T-cell (primary cell): ENCODE measurements at regions not wholly inside any gene's neighbourhood (a gene's known extent, or its start where the extent isn't known, plus 50 kb on each side); places are given as distances from the start of the nearest gene placed in this dataset.

ENCODE experiments used
- ATAC-seq, 4 experiments: fragments of 200-7000 bp in 3 of 4; fragments of 150-1000 bp in 1 of 4; cut with Tn5 transposase; replicated peaks in 1 of 4; 1 replicate in 3 of 4; 2 replicates in 1 of 4; pipeline ENCODE4 v1.10.0; 2021; ENCODE audit warnings: moderate library complexity in 3 of 4, mild to moderate bottlenecking in 2 of 4, moderate number of reproducible peaks in 1 of 4
- CTCF ChIA-PET, 2 donors: fragments of 300-600 bp; sonication (Branson Sonifier 250); formaldehyde crosslinking; loops; one replicate each; lab custom pipeline; 2022; ENCODE audit warnings: antibody characterized with exemption in 2 of 2; lab: Charles Lee
- POLR2A ChIA-PET, 2 donors: fragments of 300-600 bp; sonication (Branson Sonifier 250); formaldehyde crosslinking; loops; one replicate each; lab custom pipeline; 2022; ENCODE audit warnings: antibody characterized with exemption in 2 of 2; lab: Charles Lee
- DNase-seq, 35 experiments: peaks; one replicate each; pipeline versions ENCODE4 v3.0.0 to v3.0.0-alpha.2; 2013 to 2023
- H3K27ac ChIP-seq: one replicate; pipeline ENCODE4 v1.5.1; 2013; ENCODE audit warnings: low read length
- H3K27me3 ChIP-seq, 2 experiments: replicated peaks in 1 of 2; 1 replicate in 1 of 2; 2 replicates in 1 of 2; pipeline versions ENCODE4 v1.6.1 to v1.7.0; 2013; ENCODE audit warnings: low read length in 1 of 2, mixed read lengths in 1 of 2; ENCODE audit not compliant: control insufficient read depth in 2 of 2, insufficient read depth in 2 of 2; ENCODE audit errors: extremely low read depth in 1 of 2
- H3K36me3 ChIP-seq, 2 donors: 1 replicate in 1 of 2; 2 replicates in 1 of 2; pipeline versions ENCODE4 v1.6.1 to v1.7.0; 2013; ENCODE audit warnings: low read length in 1 of 2; ENCODE audit not compliant: control insufficient read depth in 2 of 2, insufficient read depth in 1 of 2; ENCODE audit errors: extremely low read depth in 1 of 2
- H3K4me1 ChIP-seq, 2 experiments: 1 replicate in 1 of 2; 2 replicates in 1 of 2; pipeline versions ENCODE4 v1.6.1 to v1.7.0; 2013; ENCODE audit warnings: low read length in 2 of 2, mixed read lengths in 1 of 2; ENCODE audit not compliant: insufficient read depth in 2 of 2, control insufficient read depth in 1 of 2; ENCODE audit errors: extremely low read depth in 1 of 2
- H3K4me3 ChIP-seq, 2 donors: 1 replicate in 1 of 2; 2 replicates in 1 of 2; pipeline versions ENCODE4 v1.5.1 to v1.7.0; 2013; ENCODE audit warnings: mild to moderate bottlenecking in 2 of 2, low read length in 1 of 2, moderate library complexity in 1 of 2; ENCODE audit not compliant: control insufficient read depth in 1 of 2; ENCODE audit errors: extremely low read depth in 1 of 2
- H3K9me3 ChIP-seq: 2 replicates; pipeline ENCODE4 v1.7.0; 2013
- H3K27ac Mint-ChIP-seq, 2 donors: one replicate each; pipeline ENCODE4 v1.8.0; 2020 to 2021; ENCODE audit warnings: mild to moderate bottlenecking in 2 of 2, mixed read lengths in 2 of 2
- H3K27me3 Mint-ChIP-seq, 2 donors: one replicate each; pipeline ENCODE4 v1.8.0; 2021 to 2022; ENCODE audit warnings: mixed read lengths in 2 of 2
- H3K36me3 Mint-ChIP-seq: one replicate; pipeline ENCODE4 v1.8.0; 2021; ENCODE audit warnings: mixed read lengths
- H3K4me1 Mint-ChIP-seq, 3 donors: one replicate each; pipeline ENCODE4 v1.8.0; 2020 to 2022; ENCODE audit warnings: mixed read lengths in 3 of 3, mild to moderate bottlenecking in 1 of 3
- H3K4me3 Mint-ChIP-seq, 3 donors: one replicate each; pipeline ENCODE4 v1.8.0; 2020 to 2022; ENCODE audit warnings: mild to moderate bottlenecking in 3 of 3, mixed read lengths in 3 of 3, moderate library complexity in 3 of 3
- H3K9me3 Mint-ChIP-seq, 3 donors: one replicate each; pipeline ENCODE4 v1.8.0; 2020 to 2022; ENCODE audit warnings: mixed read lengths in 3 of 3
- WGBS: methylation state at CpG from one replicate; pipeline ENCODE4 v1.1.5; 2013; ENCODE audit warnings: missing lambda C conversion rate; ENCODE audit not compliant: insufficient coverage; 5-methylcytosine and 5-hydroxymethylcytosine counted together

DNA sequence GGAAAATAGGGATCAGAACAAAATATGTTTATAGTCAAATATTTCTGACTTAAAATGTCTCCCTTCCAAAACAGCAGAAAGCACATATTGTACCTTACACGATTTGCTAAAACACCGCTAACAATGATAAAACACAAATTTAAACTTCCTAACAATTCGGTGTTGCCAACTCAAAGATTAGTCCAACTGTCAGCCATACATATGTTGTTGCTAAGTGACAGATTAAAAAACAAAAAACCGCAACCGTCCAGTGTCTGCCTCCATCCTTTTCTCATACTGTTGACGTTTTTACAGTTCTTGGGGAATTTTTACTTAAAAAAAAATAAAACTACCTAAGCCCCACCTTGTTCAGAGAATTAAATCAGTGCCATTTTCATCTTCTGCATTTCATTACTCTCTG lies 118.0 kb downstream of the RAB11FIP2 start:
- ATAC-seq = no peak
- H3K36me3 ChIP-seq = no peaks in the 10 kb centered on the region
- no peaks in the 10 kb centered on the region for H3K9me3 ChIP-seq
- peaks cover 8 to 14% of the 10 kb centered on the region in 2 donors for H3K27me3 Mint-ChIP-seq
- no peaks in the 10 kb centered on the region for H3K4me1 ChIP-seq
- ChIA-PET POLR2A (no interaction called here), CTCF (no interaction called here)
- no peak overlapping the region for H3K27ac Mint-ChIP-seq
- H3K4me3 Mint-ChIP-seq = no peak overlapping the region
- H3K27ac ChIP-seq = no peak overlapping the region
- H3K9me3 Mint-ChIP-seq = peaks cover 0 to 4% (median 0%) of the 10 kb centered on the region in 3 donors
- no peak for DNase-seq
- no CpG with 5 or more reads among the region's 6 CpGs for WGBS
- no peaks in the 10 kb centered on the region for H3K36me3 Mint-ChIP-seq
- H3K4me3 ChIP-seq = no peak overlapping the region
- peaks cover 0 to 2% of the 10 kb centered on the region in 2 experiments for H3K27me3 ChIP-seq
- H3K4me1 Mint-ChIP-seq = no peaks in the 10 kb centered on the region

DNA sequence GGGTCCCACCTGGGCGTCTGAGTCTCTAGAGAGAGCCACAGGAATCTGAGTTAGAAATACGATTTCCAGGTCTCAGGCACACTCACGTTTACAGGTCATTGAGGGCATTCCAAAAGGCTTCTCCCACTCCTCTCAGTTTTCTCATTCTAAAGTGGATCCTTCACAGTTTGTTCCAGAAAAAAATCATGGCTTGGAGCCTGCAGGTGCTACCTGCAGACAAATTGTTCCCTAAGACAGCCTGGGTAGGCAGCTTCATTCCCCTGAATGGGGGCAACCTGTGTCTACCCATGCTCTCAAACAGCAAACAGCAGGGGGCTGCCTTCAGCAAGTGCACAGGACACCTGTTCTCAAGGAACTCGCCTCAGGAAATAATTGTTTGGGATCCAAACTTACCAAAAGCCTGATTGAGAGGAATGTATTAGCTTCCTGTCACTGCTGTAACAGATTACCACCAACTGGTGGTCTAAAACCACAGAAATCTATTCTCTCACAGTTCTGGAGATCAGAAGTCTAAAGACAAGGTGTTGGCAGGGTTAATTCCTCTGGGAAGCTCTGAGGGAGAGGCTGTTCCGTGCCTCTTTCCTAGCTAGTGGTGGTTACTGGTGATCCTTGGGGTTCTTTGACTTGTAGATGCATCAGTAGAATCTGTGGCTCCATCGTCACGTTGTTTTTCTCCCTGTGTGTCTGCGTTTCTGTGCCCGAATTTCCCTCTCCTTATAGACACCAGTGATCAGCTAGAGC lies 117.2 kb downstream of the RAB11FIP2 start:
- ChIA-PET CTCF (no interaction called here), POLR2A (no interaction called here)

DNA sequence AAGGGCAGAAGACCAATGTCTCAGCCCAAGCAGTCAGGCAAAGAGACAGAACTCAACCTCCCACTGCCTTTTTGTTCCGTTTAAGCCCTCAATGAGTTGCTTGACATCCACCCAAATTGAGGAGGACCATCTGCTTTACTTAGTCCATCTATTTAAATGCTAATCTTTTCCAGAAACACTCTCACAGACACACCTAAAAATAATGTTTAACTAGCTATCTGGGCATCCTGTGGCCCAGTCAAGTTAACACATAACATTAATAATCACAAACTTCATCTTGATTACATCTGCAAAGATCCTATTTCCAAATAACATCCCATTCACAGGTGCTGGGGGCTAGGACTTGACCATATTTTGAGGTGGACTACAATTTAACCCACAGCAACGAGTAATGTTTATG lies 115.7 kb downstream of the RAB11FIP2 start:
- ChIA-PET CTCF (no interaction called here), POLR2A (no interaction called here)
- Histone ChIP-seq H3K4me3 (no peak overlapping the region), H3K27me3 (peaks cover 2% of the 10 kb centered on the region in 2 experiments), H3K36me3 (no peaks in the 10 kb centered on the region), H3K27ac (no peak overlapping the region), H3K4me1 (no peaks in the 10 kb centered on the region), H3K9me3 (no peaks in the 10 kb centered on the region)
- peaks cover 2 to 4% of the 10 kb centered on the region in 2 donors for H3K27me3 Mint-ChIP-seq
- no peak overlapping the region for H3K27ac Mint-ChIP-seq
- no peaks in the 10 kb centered on the region for H3K36me3 Mint-ChIP-seq
- no peaks in the 10 kb centered on the region for H3K4me1 Mint-ChIP-seq
- DNase-seq (no peak), ATAC-seq (no peak)
- H3K9me3 Mint-ChIP-seq = peaks cover 0 to 4% (median 0%) of the 10 kb centered on the region in 3 donors
- no peak overlapping the region for H3K4me3 Mint-ChIP-seq
- no CpG with 5 or more reads among the region's 2 CpGs for WGBS

More for the DNA sequence above, 117.2 kb downstream of the RAB11FIP2 start:
- DNase-seq (no peak), ATAC-seq (no peak)
- H3K4me1 ChIP-seq = no peaks in the 10 kb centered on the region
- H3K4me3 ChIP-seq = no peak overlapping the region
- H3K4me1 Mint-ChIP-seq = no peaks in the 10 kb centered on the region
- H3K36me3 ChIP-seq = no peaks in the 10 kb centered on the region
- no peak overlapping the region for H3K4me3 Mint-ChIP-seq
- H3K9me3 ChIP-seq = no peaks in the 10 kb centered on the region
- 37% methylated on average over 3 of the region's 9 CpGs for WGBS
- H3K9me3 Mint-ChIP-seq = peaks cover 0 to 4% (median 0%) of the 10 kb centered on the region in 3 donors
- no peak overlapping the region for H3K27ac Mint-ChIP-seq
- H3K27me3 ChIP-seq = peaks cover under 1 to 2% of the 10 kb centered on the region in 2 experiments
- no peaks in the 10 kb centered on the region for H3K36me3 Mint-ChIP-seq
- no peak overlapping the region for H3K27ac ChIP-seq
- H3K27me3 Mint-ChIP-seq = peaks cover 8 to 14% of the 10 kb centered on the region in 2 donors

DNA sequence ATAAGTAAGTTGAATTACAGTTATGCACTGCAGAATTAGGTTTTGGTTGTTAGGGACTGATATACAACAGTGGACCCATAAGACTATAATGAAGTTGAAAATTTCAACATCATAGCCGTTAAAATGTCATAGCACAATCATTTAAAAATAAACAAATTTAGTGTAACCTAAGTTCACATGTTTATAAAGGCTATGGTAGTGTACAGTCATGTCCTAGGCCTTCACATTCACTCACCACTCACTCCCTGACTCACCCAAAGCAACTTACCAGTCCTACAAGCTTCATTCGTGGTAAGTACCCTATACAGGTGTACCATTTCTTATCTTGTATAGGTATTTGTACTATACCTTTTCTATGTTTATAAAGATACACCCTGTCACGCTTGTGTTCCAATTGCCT lies 113.7 kb downstream of the RAB11FIP2 start:
- H3K4me3 Mint-ChIP-seq = no peak overlapping the region
- no CpG with 5 or more reads among the region's 3 CpGs for WGBS
- Histone ChIP-seq H3K27me3 (peaks cover 2% of the 10 kb centered on the region in 2 experiments), H3K4me3 (no peak overlapping the region), H3K27ac (no peak overlapping the region), H3K4me1 (no peaks in the 10 kb centered on the region), H3K36me3 (no peaks in the 10 kb centered on the region), H3K9me3 (no peaks in the 10 kb centered on the region)
- ATAC-seq = no peak
- ChIA-PET CTCF (no interaction called here), POLR2A (no interaction called here)
- peaks cover 0 to 4% (median 0%) of the 10 kb centered on the region in 3 donors for H3K9me3 Mint-ChIP-seq
- no peak for DNase-seq
- peaks cover 2 to 6% of the 10 kb centered on the region in 2 donors for H3K27me3 Mint-ChIP-seq
- H3K27ac Mint-ChIP-seq = no peak overlapping the region
- no peaks in the 10 kb centered on the region for H3K36me3 Mint-ChIP-seq
- no peaks in the 10 kb centered on the region for H3K4me1 Mint-ChIP-seq

DNA sequence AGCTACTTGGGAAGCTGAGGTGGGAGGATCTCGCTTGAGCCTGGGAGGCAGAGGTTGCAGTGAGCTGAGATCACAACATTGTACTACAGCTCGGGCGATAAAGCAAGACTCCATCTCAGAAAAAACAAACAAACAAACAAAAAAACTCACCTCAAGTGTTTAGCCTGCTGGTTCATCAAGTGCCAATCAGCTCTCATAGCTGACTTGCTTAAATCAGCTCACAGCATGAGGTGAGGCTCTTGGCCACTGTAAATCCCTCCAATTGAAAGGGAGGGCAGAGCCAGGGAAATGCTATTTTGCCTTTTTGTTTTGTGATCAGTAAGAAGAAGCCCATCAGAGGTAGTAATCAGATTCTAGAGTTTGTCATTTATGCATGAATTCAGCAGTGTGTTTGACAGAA lies 112.3 kb downstream of the RAB11FIP2 start:
- Histone ChIP-seq H3K27ac (no peak overlapping the region), H3K27me3 (peaks cover under 1 to 2% of the 10 kb centered on the region in 2 experiments), H3K9me3 (no peaks in the 10 kb centered on the region), H3K36me3 (no peaks in the 10 kb centered on the region), H3K4me3 (no peak overlapping the region), H3K4me1 (no peaks in the 10 kb centered on the region)
- ATAC-seq (no peak), DNase-seq (no peak)
- POLR2A ChIA-PET = no interaction called here
- H3K27ac Mint-ChIP-seq = no peak overlapping the region
- H3K27me3 Mint-ChIP-seq = peaks cover 0 to 8% of the 10 kb centered on the region in 2 donors
- CTCF ChIA-PET = no interaction called here
- peaks cover 0 to 4% (median 0%) of the 10 kb centered on the region in 3 donors for H3K9me3 Mint-ChIP-seq
- no peak overlapping the region for H3K4me3 Mint-ChIP-seq
- H3K36me3 Mint-ChIP-seq = no peaks in the 10 kb centered on the region
- WGBS = no CpG with 5 or more reads among the region's 3 CpGs
- H3K4me1 Mint-ChIP-seq = no peaks in the 10 kb centered on the region

DNA sequence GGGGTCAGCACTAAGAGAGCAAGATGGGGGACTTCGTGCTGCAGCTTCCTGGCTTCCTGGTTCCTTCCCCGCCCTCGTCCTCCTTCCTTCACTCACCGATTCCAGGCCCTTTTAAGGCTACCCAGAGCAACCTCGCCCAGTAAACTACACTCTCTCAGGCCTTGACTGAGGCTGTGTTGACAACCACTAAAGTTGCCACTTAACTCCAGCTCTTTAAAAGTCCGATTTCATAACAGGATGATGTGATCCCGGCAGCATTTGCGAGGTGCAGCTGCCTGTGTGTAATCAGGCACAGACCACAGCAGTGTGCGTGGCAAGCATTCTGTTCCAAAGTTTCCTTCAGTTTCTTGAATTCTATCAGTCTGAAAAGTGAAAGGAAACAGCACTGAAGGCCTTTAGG lies 110.6 kb downstream of the RAB11FIP2 start:
- H3K27ac ChIP-seq = no peak overlapping the region
- H3K4me3 Mint-ChIP-seq = no peak overlapping the region
- H3K27me3 ChIP-seq = peaks cover 2 to 9% of the 10 kb centered on the region in 2 experiments
- H3K4me3 ChIP-seq = no peak overlapping the region
- ChIA-PET POLR2A (no interaction called here), CTCF (no interaction called here)
- no peak overlapping the region for H3K27ac Mint-ChIP-seq
- DNase-seq (no peak), ATAC-seq (no peak)
- H3K9me3 Mint-ChIP-seq = peaks cover 0 to under 1% (median 0%) of the 10 kb centered on the region in 3 donors
- H3K36me3 Mint-ChIP-seq = no peaks in the 10 kb centered on the region
- no peaks in the 10 kb centered on the region for H3K36me3 ChIP-seq
- H3K27me3 Mint-ChIP-seq = peaks cover 0 to 10% of the 10 kb centered on the region in 2 donors
- no peaks in the 10 kb centered on the region for H3K9me3 ChIP-seq
- H3K4me1 ChIP-seq = no peaks in the 10 kb centered on the region
- H3K4me1 Mint-ChIP-seq = no peaks in the 10 kb centered on the region
- 78% methylated on average over 8 of the region's 9 CpGs for WGBS
